ENCODE measurements at regions not wholly inside any gene's neighbourhood (a gene's known extent, or its start where the extent isn't known, plus 50 kb on each side); places are given as distances from the start of the nearest gene placed in this dataset.

GRCh38 chr9:20228096-20228495, 394.2 kb downstream of the MLLT3 start:
- H3K4me3 ChIP-seq (ENCODE audit: low read depth, low read length) = no peak overlapping the region
- TF ChIP-seq CTCF (IDR thresholded peaks at IDR 0.05; ENCODE audit: insufficient read depth, low read depth, low read length) = no peak
- DNase-seq (ENCODE audit: low read depth) = no peak

GRCh38 chr9:20227166-20227874, 395.0 kb downstream of the MLLT3 start:
- no peak overlapping the region for H3K4me3 ChIP-seq (ENCODE audit: low read depth, low read length)
- TF ChIP-seq CTCF (IDR thresholded peaks at IDR 0.05; ENCODE audit: insufficient read depth, low read depth, low read length) = no peak
- DNase-seq (ENCODE audit: low read depth) = peak; percentile 4

- TF ChIP-seq CTCF (IDR thresholded peaks at IDR 0.05; ENCODE audit: insufficient read depth, low read depth, low read length) = no peak
- H3K4me3 ChIP-seq (ENCODE audit: low read depth, low read length) = no peak overlapping the region
- no peak for DNase-seq (ENCODE audit: low read depth)
These were observed 396.0 kb downstream of the MLLT3 start for GRCh38 chr9:20226345-20226744.

GRCh38 chr9:20225826-20226225, 396.5 kb downstream of the MLLT3 start:
- no peak for TF ChIP-seq CTCF (IDR thresholded peaks at IDR 0.05; ENCODE audit: insufficient read depth, low read depth, low read length)
- H3K4me3 ChIP-seq (ENCODE audit: low read depth, low read length) = peak overlapping the region; percentile 41
- peak; percentile 8 for DNase-seq (ENCODE audit: low read depth)

GRCh38 chr9:20224756-20225155, 397.5 kb downstream of the MLLT3 start:
- no peak overlapping the region for H3K4me3 ChIP-seq (ENCODE audit: low read depth, low read length)
- DNase-seq (ENCODE audit: low read depth) = no peak
- no peak for TF ChIP-seq CTCF (IDR thresholded peaks at IDR 0.05; ENCODE audit: insufficient read depth, low read depth, low read length)

- no peak for TF ChIP-seq CTCF (IDR thresholded peaks at IDR 0.05; ENCODE audit: insufficient read depth, low read depth, low read length)
- DNase-seq (ENCODE audit: low read depth) = peak; percentile 29
- no peak overlapping the region for H3K4me3 ChIP-seq (ENCODE audit: low read depth, low read length)
These were observed 402.0 kb downstream of the MLLT3 start for GRCh38 chr9:20220286-20220685.

- no peak for TF ChIP-seq CTCF (IDR thresholded peaks at IDR 0.05; ENCODE audit: insufficient read depth, low read depth, low read length)
- DNase-seq (ENCODE audit: low read depth) = no peak
- no peak overlapping the region for H3K4me3 ChIP-seq (ENCODE audit: low read depth, low read length)
These were observed 402.9 kb downstream of the MLLT3 start for GRCh38 chr9:20219437-20219836.
